ENCODE measurements at regions not wholly inside any gene's neighbourhood (a gene's known extent, or its start where the extent isn't known, plus 50 kb on each side); places are given as distances from the start of the nearest gene placed in this dataset.

GRCh38 chr14:55819610-55820304, 239.8 kb downstream of the KTN1 start:
- TF ChIP-seq CTCF (IDR thresholded peaks at IDR 0.05; ENCODE audit: insufficient read depth, low read length, poor library complexity, severe bottlenecking) (no peak), EZH2phosphoT487 (conservative IDR thresholded peaks at IDR 0.05; ENCODE audit: low read length) (no peak)
